Nucleus accumbens (tissue), 56 donors: ENCODE measurements at regions not wholly inside any gene's neighbourhood (a gene's known extent, or its start where the extent isn't known, plus 50 kb on each side); places are given as distances from the start of the nearest gene placed in this dataset.
"Not testable (repeated sequence)": the region's sequence is repeated elsewhere in the genome, so short reads cannot be mapped to it uniquely, and the experiment has no call there.

Experiments
- DNase-seq, 56 donors: peaks; one replicate each; lab custom pipeline; 2025; lab: John Stamatoyannopoulos, UW

DNA sequence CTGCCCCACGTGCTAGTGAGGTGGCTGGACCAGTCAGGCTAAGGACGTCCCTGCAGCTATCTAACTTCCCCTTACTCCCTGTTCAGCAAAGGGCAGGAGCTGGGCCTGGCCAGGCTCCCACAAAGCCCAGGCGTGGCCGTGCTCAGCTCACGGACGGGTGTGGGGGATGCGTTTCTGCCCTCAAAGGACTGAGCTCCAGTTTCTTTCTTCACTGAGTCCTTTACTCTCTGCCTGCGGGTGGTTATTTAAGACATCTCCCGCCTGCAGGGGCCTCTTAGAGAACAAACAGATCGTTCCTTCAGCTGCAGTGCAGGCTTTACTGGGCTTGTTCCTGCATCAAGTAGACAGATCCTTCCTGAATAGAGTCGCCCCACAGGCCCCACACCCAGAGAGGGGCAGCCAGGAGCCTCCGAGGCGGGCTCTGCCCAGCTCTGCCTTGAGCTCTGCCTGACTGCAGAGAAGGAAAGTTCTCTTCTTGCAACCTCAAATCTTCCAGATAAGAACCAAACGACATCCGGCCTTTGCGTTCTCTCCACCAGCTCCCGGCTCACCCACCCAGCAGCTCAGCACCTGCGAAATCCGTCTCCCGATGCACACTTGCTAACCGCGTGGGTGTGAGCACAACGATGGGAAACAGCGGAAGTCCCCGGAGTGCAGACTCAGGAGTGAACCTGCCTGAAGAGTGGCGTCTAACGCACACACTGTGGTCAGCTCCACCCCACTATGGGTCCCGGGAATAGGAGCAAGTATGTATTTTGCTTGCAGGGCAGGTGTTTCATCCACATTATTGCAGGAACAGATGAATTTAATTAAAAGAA lies 460.0 kb downstream of the PREX1 start:
- DNase-seq, result peak in 3 of 56 donors; percentile 3 to 17 (median 4)

DNA sequence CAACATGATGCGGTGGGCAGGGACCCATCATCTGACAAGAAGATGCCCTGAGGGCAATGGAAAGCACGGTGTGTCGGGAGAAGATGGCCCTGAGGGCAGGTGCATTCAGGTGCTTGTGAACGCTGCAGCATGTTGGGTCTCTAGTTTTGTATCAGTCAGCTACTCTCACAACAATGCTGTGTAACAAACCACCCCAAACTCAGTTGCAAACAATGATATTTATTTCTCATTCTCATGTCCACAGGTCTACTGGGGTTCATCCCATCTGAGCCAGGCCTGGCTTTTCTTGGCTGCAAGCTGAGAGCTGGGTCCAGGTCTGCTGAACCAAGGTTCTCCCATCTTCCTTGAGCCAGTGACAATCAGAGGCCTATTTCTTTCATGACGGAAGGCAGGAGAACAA lies 461.6 kb downstream of the PREX1 start:
- DNase-seq, result no peak

DNA sequence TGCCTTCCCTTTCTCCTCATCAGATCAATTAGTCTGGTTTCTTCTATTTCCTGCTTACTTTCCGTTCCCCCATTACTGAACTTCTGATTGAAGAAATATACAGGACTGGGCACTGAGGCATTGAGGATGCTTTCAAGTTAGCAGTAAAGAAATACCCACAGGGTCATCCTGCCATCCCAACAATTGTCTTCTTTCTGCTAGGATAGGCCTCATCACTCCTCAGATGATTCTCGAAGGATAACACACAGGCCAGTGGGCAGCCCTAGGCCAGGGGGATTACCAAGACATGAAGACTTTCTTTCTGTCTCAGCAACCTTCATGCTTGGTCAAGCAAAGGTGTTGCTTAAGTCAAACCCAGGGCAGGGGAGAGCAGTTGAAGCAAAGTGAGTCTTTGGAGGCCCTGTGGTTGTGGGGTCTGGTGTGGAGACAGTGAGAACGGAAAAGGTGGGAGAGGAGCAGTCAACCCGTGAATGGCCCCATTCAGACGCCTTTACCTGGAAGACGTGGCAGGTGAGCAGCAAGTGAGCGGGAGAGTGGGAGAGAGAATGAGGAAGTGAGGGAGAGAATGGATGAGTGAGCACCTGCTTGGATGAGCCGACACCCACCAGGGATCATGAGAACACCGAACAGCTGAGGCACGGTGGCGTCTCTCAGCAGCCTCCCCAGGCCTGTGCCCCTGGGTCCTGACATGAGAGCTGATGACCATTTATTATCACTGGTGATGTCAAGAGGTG lies 462.9 kb downstream of the PREX1 start:
- DNase-seq, result no peak

DNA sequence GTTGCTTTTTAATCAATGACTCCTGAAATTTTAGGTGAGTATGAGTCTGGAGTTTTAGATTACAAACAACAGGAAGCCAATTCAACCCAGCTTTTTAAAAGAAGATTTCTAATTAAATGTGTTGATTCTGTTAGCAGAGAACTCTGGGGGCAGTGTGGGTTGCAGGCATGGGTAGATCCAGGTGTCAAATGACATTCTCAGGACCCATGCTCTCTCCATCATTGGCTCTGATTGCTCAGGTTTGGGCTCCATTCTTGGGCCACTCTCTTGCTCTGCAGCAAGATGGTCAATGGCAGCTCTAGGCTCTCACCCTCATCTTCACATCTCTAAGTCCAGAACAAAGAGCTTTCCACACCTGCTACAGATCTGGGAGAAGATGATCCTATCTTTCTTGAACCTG lies 463.7 kb downstream of the PREX1 start:
- DNase-seq, result no peak

DNA sequence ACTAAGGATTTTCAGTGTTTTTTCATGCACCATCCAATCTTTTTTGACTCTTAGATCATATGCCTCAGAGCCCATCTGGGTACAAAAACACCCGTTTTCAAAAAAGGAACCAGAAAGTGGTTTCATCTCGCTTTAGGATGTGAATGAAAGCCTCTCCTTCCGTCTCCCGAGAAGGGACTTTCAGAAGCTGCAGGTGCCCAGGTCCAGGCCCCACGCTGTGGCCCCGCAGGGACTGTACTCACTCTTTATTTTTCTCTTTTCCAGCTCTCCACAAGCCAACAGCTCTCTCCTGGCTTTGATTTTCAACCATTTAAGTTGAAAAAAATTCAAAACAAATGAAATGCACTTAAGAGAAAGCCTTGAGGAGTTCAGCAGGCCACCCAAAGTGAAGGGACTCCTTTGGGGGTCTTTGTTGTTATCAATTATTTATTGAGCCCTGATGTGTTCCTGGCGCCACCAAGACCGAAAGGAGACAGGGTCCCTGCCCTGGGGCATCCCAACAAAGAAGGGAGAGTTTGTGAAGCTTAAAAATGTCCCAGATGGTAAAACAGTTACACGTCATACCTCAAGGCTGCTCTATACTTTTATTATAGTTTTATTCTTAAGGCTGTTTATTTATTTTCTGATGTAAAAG lies 467.3 kb downstream of the PREX1 start:
- DNase-seq, result no peak

DNA sequence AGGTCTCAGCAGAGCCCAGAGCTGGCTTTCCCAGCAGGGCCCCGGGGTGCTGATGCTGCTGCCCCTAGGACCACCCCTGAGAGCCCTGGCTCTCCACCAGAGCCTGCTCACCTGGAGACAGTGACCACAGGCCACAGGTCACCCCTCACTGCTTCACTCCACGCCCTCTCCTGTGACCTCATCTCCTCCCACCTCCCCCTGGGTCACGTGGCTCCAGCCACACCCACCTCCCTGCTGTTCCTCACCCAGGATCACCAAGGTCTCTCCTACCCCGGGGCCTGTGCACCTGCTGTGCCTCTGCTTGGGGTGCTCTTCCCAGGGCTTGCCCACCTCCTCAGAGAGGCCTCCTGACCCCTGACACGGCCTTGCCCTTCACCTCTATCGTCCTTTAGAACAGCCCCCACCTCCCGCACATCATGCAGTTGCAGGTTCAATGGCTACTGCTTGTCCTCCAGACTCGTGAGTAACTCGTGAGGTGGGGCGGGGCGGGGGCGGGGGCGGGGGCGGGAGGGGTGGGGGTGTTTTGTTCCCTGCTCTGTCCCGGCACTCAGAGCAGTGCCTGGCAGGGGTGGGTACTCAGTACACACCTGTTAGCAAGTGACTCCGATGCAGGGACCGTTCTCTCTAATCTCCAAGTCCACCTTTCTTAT lies 468.0 kb downstream of the PREX1 start:
- no peak for DNase-seq

DNA sequence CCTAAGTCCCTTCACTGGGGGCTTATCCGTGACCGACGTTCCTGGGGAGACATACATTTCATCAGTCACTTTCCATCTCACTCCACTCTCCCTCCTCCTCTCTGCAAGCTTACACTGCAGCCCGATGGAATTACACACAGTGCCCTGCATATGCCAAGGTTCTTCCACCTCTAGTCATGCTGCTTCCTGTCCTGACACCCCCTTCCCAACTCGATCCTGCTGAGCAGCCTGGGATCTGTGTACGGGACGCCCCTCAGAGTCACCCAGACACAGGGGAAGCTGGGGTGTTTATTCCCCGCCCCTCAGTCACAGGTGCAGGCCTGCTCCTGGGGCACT lies 468.8 kb downstream of the PREX1 start:
- DNase-seq, result not testable (repeated sequence)

DNA sequence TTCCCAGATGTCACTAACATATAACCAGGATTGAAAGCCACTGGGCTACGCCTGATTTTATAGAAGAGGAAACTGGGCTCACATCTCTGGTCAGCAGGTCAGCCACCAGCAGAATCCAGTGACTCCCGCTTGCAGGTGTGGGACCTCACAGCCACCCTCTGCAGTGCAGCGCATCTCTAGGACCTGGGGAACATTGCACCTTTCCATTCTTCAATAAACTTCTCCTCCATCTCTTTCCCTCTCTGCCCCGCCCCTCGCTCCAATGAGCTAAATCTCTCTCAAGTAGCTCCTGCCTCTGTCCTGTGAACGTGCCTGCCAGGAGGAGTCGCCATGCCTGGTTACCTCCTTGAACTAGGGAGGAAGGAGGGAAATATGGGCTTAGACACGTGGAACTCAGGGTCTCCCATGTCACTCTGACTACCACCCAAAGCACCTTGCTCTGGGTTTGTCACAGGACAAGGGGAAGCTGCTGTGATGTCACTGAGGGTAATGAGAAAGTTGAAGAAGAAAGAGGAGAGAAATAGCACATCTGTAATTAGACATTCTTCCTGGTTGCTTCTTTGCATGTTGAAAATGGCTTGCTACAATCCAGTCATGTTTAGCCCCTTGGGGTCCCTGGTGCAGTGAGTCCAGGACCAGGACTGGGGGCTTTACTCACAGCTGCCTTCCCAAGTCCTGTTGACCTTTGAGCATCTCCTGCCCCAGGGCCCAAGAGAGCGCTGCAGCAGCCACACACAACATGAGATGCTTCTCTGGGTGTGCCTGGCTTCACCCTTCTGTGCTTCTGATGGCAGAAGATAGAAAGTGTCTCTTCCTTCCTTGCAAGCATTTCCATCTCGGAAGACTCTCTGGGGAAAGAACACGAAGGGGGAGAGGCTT lies 469.4 kb downstream of the PREX1 start:
- no peak for DNase-seq

DNA sequence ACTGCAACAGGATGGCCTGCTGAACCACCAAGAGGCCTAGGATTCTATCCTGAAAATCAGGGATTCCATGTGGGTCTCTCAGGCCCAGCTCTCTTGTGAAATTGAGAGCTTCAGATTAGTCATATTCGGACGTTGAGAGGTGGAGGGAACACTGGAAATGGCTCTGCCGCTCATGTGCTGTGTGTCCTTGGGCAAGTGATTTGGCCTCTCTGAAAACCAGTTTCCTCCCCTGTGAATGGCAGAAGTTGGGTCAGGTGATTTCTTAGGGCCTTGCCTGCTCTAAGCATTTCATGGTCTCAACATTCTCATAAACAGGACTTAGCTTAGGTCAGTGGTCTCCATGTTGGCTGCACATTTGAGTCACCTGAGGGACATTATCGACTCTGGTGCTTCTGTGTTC lies 470.1 kb downstream of the PREX1 start:
- DNase-seq, result no peak

DNA sequence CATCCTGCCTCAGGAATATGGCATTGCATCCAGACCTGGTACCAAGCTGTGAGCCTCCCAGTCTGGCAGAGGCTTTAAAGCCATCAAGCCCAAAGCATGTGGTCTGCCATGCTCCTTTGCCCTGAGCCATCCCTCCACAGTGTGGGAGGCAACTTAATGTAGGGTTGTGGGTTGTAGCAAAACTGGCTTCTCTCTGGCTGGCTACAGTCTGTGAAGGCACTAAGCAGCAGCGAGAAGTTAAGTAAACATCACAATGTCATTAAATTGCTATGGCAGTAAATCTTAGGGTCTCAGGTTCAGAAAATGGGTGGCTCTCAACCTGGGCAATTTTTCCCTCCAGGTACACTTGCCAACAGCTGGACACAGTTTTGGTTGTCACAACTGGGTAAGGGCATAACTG lies 472.9 kb downstream of the PREX1 start:
- DNase-seq, result no peak

DNA sequence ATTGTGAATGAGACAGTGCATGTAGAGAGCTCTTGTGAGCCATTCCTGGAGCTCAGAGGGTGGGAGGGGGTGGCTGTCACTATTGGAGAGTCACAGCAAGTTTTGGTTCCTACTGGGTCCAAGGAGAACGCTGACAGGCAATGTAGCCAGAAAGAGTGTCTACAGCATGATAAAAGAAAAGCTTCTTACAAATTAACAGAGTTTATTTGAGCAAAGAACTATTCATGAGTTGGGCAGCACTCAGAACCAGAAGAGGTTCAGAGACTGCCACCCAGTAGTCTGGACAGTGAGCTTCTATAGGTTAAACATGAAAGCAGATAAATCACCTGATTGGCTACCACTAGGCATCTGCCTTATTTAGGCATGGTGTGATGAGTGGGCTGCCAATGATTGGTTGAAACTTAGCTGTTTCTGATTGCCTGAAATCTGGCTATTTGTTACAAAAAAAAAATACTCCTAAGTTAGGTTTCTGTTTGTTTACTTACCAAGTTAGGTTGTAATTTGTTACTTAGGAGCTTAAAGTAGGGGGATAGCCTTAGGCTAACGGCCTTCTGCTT lies 473.4 kb downstream of the PREX1 start:
- no peak for DNase-seq

DNA sequence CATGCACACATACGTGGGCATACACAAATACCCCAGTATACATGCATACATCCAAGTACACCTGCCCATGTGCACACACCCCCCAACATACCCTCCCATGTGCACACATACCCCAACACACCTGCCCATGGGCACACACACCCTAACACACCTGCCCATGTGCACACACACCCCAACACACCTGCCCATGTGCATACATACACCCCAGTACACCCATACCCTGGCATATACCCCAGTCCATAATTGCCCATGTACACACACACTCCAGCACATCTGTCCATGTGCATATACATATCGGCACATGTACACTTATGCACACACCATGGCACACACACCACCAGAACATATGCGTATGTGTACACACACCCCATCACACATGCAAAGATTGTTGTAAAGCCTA lies 475.2 kb downstream of the PREX1 start:
- DNase-seq, result no peak

DNA sequence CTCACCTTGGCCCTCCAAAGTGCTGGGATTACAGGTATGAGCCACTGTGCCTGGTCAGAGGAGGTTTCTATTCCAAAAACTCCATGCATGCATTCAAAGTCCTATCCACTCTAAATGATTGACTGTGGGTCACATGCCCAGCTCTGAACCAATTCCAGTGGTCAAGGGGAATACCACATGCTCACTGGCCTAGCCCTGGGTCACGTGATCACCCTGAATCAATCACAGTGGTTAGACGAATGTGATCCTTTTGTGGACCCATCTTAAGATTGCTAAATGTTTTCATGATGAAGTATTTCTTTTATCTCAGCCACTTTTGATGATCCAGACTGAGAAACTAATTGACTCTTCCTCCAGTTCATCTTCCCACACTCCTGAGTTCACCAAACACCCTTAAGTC lies 475.8 kb downstream of the PREX1 start:
- no peak for DNase-seq

DNA sequence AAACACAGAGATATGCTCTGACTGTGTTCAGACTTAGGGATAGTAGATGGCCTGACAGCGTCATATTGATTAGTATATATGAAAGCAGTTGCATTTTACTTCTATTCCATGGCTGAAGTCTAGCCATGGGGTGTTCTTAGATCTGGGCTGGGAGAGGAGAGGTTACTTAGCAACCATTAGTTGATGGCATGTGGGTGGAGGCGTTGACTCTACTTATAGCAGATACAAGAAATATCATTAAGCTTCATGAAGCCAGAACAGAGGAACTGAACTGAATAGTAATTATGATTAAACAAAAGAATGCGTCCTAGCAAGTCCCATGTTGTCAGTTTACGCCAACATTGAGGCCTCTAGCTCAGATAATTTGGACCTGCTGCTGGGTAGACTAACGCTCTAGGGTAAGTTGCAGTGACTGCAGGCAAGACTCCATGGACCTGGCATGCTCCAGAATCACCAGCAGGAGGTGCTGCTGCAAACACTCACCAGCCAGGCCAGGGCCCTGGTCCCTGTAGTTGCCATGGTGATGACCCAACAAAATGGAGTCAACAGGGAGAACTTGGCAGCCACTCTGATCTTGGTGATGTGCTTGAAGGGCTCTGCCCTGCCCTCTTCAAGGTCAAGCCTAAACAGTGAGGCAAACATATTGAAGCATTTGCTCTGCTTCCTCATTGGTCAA lies 477.3 kb downstream of the PREX1 start:
- DNase-seq, result peak in 7 of 56 donors; percentile 8 to 64 (median 23)

DNA sequence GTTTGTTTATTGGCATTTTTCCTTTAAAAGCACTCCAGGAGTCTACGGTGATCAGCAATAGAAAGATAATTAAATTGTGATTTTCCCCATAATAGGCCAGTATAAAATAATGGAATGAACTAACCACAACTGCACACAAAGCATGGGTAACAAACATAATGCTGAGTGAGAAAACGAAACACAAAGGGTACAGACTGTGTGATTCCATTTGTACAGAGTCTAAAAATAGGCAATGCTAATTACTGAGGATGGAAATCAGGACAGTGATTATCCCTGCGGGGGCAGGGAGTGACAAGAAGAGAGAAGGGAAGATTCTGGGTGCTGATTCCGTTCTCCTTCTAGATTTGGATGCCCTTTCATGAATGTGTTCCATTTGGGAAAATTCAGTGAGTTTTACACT lies 478.1 kb downstream of the PREX1 start:
- peak in 1 of 56 donors; percentile 13 for DNase-seq

DNA sequence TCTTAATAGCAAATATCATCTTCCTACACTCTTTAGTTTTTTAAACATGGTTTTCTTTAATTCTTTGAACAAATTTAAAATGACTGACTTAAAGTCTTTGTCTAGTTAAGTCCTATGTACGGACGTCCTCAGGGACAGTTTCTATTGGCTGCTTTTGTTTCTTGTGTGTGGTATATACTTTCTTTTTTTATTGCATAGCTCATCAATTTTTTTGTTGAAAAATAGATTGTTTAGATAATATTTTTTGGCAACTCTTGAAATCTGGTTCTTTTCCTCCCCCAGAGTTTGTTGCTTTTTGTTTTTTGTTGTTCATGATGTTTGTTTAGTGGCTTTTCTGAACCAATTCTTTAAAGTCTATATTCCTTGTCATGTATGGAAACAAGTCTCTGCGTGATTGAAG lies 479.8 kb downstream of the PREX1 start:
- DNase-seq, result no peak

DNA sequence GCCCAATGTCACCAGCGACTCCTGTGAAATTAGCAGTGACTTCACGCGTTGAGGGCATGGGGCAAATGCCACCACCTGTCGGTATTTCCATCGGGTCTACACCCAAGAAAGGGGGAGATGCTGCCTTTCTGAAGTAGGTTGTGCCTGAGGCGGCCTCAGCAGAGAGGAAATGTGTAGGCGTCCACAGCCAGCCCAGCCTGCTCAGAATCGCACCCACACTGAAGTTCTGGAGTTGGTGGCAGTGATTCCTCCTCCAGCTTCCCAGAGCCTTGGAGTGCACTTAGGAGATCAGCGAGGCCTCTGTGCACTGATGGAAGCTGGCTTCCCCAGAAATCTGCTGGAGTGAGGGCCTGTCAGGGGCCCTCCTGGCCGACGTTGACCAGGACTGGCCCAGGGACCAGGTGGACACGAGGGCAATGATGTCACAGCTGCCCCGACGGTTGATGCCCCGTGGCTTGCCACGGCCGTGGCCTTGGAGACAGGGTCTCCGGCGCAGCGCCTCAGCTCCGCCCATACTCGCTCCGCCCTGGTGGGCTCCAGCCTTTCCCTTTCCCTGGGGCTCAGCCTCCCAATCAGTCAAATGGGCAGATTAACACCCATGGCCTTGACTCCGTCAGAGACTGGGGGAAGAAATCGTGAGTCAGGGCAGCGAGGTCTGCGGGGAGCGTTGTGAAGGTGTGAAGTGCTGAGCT lies 484.8 kb downstream of the PREX1 start:
- DNase-seq, result peak in 3 of 56 donors; percentile 10 to 28 (median 19)

DNA sequence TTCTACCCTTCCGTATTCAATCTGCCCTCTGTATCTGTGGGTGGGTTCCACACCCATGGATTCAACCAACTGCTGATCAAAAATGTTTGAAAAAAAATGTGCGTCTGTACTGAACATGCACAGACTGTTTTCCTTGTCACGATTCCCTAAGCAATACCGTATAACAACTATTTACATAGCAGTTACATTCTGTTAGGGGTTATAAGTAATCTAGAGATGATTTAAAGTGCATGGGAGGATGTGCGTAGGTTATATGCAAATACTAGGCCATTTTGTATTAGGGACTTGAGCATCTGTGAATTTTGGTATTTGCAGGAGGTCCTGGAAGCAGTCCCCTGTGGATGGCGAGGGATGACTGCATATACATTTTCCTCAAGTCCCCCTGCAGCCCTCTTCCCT lies 486.9 kb downstream of the PREX1 start:
- no peak for DNase-seq
